OCI-LY7 (cell line): ENCODE measurements at regions not wholly inside any gene's neighbourhood (a gene's known extent, or its start where the extent isn't known, plus 50 kb on each side); places are given as distances from the start of the nearest gene placed in this dataset.

Source experiments
- CTCF ChIP-seq: fragments of 200-600 bp; sonication (generic); conservative IDR thresholded peaks from 2 replicates; pipeline ENCODE4 v1.5.1; 2014; ENCODE audit warnings: mild to moderate bottlenecking, antibody characterized with exemption, low read length, moderate library complexity, mixed read lengths
- EZH2phosphoT487 ChIP-seq: fragments of 200-600 bp; sonication (generic); IDR thresholded peaks from 2 replicates; pipeline ENCODE4 v1.6.1; 2018; ENCODE audit warnings: low read depth, borderline replicate concordance, mild to moderate bottlenecking, mixed run types, antibody characterized with exemption, low read length, moderate library complexity, mixed read lengths

DNA sequence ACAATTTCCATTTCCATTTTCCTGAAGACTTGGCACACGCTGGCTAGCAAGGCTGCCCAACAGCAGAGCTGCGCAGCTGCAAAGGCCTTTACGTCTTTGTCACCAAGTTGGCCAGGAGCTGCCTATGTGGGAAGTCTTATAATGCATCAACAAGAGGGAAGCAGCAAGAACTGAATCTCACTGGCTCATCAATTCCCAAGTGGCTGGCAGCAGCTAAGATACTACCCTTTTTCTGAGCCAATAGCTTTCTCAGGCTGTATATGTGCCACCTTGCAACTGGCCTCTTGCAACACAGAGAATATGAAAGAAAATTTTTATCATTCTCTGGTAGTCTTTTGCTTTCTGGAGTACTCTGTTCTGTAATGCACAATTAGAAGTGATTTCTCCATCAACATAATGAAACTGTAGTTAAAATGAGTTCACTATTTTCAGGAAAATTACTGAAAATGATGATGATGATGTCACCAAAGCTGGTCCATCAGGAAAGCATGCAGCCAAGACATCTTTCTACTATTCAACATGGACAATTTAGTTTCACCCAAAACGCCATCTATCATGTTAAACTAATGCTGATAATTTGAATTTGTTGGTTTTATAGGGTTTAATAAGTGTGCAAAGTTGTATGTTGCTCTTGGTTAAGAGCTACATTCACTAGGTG, 97.3 kb upstream of the FOXA2 start:
- no peak for TF ChIP-seq CTCF
- TF ChIP-seq EZH2phosphoT487: no peak
